Panc1 (cell line): ENCODE measurements at regions not wholly inside any gene's neighbourhood (a gene's known extent, or its start where the extent isn't known, plus 50 kb on each side); places are given as distances from the start of the nearest gene placed in this dataset.

Source experiments
- CTCF ChIP-seq: fragments of 450-650 bp; IDR thresholded peaks from 2 replicates; pipeline ENCODE4 v1.5.1; 2017; ENCODE audit warnings: mild to moderate bottlenecking
- POLR2AphosphoS5 ChIP-seq: IDR thresholded peaks from 2 replicates; pipeline ENCODE4 v1.6.1; 2012; ENCODE audit warnings: mild to moderate bottlenecking, low read depth, low read length, moderate library complexity
- REST ChIP-seq, 2 experiments: IDR thresholded peaks; 2 replicates each; pipeline ENCODE4 v1.6.1; 2011 to 2012; ENCODE audit warnings: low read depth in 2 of 2, control low read depth in 1 of 2, low read length in 1 of 2, mild to moderate bottlenecking in 1 of 2, moderate library complexity in 1 of 2; ENCODE audit not compliant: insufficient read depth in 1 of 2
- SIN3A ChIP-seq: IDR thresholded peaks from 2 replicates; pipeline ENCODE4 v1.6.1; 2012; ENCODE audit warnings: low read depth, mild to moderate bottlenecking, low read length, moderate library complexity, borderline replicate concordance; ENCODE audit not compliant: insufficient read depth
- TCF7L2 ChIP-seq: IDR thresholded peaks from 2 replicates; pipeline ENCODE4 v1.6.1; 2011; ENCODE audit warnings: mild to moderate bottlenecking, low read depth, low read length, inconsistent platforms

GRCh38 chr22:44422746-44423380 lies 75.2 kb downstream of the RTL6 start:
- no peak for TF ChIP-seq POLR2AphosphoS5
- TF ChIP-seq CTCF: no peak
- no peak for TF ChIP-seq SIN3A
- TF ChIP-seq TCF7L2: no peak
- TF ChIP-seq REST (IDR thresholded peaks at IDR 0.05; ENCODE audit: insufficient read depth in 1 of 2, low read depth in 2 of 2, low read length in 1 of 2): no peak
